Colonic mucosa (tissue), 4 donors: ENCODE measurements at regions not wholly inside any gene's neighbourhood (a gene's known extent, or its start where the extent isn't known, plus 50 kb on each side); places are given as distances from the start of the nearest gene placed in this dataset.

Experiments used
- DNase-seq: peaks from one replicate; pipeline ENCODE4 v3.0.0-alpha.2; 2020
- H3K27ac ChIP-seq: fragments of 200-600 bp; one replicate; pipeline ENCODE4 v1.8.0; 2021
- H3K27me3 ChIP-seq: fragments of 200-600 bp; one replicate; pipeline ENCODE4 v1.8.0; 2021
- H3K36me3 ChIP-seq: fragments of 200-600 bp; one replicate; pipeline ENCODE4 v1.8.0; 2021
- H3K4me1 ChIP-seq: fragments of 200-600 bp; one replicate; pipeline ENCODE4 v1.8.0; 2021; ENCODE audit warnings: mild to moderate bottlenecking
- H3K4me3 ChIP-seq: fragments of 200-600 bp; one replicate; pipeline ENCODE4 v1.8.0; 2021
- H3K9ac ChIP-seq, 2 donors: one replicate each; pipeline ENCODE4 v1.7.0; 2013; ENCODE audit warnings: control low read depth in 2 of 2, low read depth in 2 of 2, low read length in 2 of 2
- H3K9me3 ChIP-seq: fragments of 200-600 bp; one replicate; pipeline ENCODE4 v1.8.0; 2021
- intact Hi-C: fragments of 100-400 bp; cut with DNase I; formaldehyde crosslinking; loops from one replicate; pipeline ENCODE4 v1.14.1; 2022
- TF ChIP-seq, protein P1 (sequence below): fragments of 200-600 bp; IDR thresholded peaks from one replicate; pipeline ENCODE4 v1.8.0; 2022; ENCODE audit warnings: antibody characterized with exemption, mild to moderate bottlenecking
- donor health status: healthy.
- donor health status: DM: no; HTN: no; CAD: no.
- donor health status: DM: no; HTN: no; CAD: no.

DNA sequence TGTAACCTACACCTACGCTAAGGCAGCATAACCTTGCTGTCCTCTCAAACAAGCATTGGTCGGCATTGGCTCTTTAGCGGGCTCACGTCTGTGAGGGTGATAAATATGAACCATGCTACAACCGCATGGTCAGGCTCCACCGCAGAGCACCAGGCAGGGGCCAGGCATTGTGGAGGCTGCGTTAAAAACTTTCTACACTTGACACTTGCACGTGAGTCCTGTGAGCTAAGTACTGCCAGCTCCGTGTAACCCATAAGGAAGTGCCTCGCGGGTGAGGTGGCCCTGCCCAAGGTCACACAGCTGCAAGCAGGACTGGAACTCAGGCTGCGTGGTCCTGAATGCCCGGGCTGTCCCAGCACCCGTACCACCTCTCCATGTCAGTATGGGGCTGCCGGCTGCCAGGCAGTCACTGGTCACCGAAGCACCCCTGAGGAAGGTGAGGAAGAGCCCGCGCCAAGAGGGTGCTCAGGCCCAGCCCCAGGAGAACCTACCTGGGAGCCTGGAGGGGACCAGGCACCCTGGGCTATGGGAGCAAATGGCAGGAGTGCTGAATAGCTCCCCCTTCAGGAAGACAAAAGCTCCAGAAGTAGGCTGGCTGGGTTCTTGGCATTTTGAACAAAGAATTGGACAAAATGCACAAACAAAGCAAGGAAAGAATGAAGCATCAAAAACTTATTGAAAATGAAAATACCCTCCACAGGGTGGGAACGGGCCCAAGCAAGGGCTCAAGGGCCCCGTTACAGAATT is 271.1 kb upstream of the RAB6C start:
- TF ChIP-seq, protein P1, sequence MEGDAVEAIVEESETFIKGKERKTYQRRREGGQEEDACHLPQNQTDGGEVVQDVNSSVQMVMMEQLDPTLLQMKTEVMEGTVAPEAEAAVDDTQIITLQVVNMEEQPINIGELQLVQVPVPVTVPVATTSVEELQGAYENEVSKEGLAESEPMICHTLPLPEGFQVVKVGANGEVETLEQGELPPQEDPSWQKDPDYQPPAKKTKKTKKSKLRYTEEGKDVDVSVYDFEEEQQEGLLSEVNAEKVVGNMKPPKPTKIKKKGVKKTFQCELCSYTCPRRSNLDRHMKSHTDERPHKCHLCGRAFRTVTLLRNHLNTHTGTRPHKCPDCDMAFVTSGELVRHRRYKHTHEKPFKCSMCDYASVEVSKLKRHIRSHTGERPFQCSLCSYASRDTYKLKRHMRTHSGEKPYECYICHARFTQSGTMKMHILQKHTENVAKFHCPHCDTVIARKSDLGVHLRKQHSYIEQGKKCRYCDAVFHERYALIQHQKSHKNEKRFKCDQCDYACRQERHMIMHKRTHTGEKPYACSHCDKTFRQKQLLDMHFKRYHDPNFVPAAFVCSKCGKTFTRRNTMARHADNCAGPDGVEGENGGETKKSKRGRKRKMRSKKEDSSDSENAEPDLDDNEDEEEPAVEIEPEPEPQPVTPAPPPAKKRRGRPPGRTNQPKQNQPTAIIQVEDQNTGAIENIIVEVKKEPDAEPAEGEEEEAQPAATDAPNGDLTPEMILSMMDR: no peak

GRCh38 chr2:129709001-129709955 is 270.2 kb upstream of the RAB6C start:
- Histone ChIP-seq H3K36me3 (no peaks in the 10 kb centered on the region), H3K4me1 (no peaks in the 10 kb centered on the region), H3K9ac (no peak overlapping the region), H3K27ac (no peak overlapping the region), H3K4me3 (no peak overlapping the region), H3K27me3 (no peaks in the 10 kb centered on the region), H3K9me3 (no peaks in the 10 kb centered on the region)
- intact Hi-C loops: no loop called here
- DNase-seq: no peak
- TF ChIP-seq, protein P1: no peak

More for the DNA sequence above, 271.1 kb upstream of the RAB6C start:
- Histone ChIP-seq H3K9me3 (no peaks in the 10 kb centered on the region), H3K4me1 (no peaks in the 10 kb centered on the region), H3K27ac (no peak overlapping the region), H3K4me3 (no peak overlapping the region), H3K27me3 (no peaks in the 10 kb centered on the region), H3K36me3 (no peaks in the 10 kb centered on the region), H3K9ac (no peak overlapping the region)
- no peak for DNase-seq
- intact Hi-C loops: no loop called here

DNA sequence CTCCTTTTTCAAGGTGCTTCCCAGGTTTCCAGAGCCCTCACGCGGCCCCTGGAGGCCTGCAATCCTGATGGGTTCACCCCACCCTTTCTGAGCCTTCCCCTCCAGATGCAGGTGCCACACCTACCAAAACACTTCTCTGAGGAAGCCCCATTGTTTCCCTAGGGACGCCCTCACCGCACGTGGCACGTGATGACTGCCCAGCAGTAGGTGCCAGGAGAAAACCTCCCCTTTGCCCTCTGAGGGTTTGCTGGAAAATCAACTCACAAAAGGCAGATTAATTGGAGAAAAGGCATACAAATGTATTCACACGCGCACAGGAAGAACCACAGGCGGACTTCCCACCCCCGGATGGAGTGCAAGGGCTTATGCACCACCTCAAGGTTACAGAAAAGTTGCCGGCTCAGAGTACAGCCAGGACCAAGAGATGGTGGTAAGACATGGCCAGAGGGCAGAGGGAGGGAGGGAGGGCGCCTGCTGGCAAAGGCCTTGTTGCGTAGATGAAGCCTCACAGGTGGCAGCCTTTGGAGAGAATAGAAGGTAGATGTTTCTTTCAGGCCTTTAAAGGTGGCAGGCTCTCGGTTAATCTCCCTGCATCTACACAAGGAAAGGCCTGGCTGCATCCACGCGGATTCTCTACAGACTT is 269.4 kb upstream of the RAB6C start:
- Histone ChIP-seq H3K27me3 (no peaks in the 10 kb centered on the region), H3K9me3 (no peaks in the 10 kb centered on the region), H3K36me3 (no peaks in the 10 kb centered on the region), H3K9ac (no peak overlapping the region), H3K27ac (no peak overlapping the region), H3K4me1 (no peaks in the 10 kb centered on the region), H3K4me3 (no peak overlapping the region)
- DNase-seq: no peak
- intact Hi-C loops: no loop called here
- TF ChIP-seq, protein P1: no peak

- H3K27ac ChIP-seq: no peak overlapping the region
- H3K36me3 ChIP-seq: no peaks in the 10 kb centered on the region
- no peaks in the 10 kb centered on the region for H3K9me3 ChIP-seq
- no peaks in the 10 kb centered on the region for H3K4me1 ChIP-seq
- no peak overlapping the region for H3K4me3 ChIP-seq
- intact Hi-C loops: no loop called here
- no peak overlapping the region for H3K9ac ChIP-seq
- TF ChIP-seq, protein P1: no peak
- DNase-seq: no peak
- H3K27me3 ChIP-seq: no peaks in the 10 kb centered on the region
These were observed 268.6 kb upstream of the RAB6C start for GRCh38 chr2:129710670-129711495.
